Stimulated activated naive B cell treated with anti-CD40 and anti-IgM and Interleukin-4, amounts not matched to agents 10 μg/mL and 1 μg/mL and 100 μg/mL, for 72 hours (primary cell): ENCODE measurements at regions not wholly inside any gene's neighbourhood (a gene's known extent, or its start where the extent isn't known, plus 50 kb on each side); places are given as distances from the start of the nearest gene placed in this dataset.

Source experiments
- ATAC-seq, 2 donors: fragments of 150-1000 bp; cut with Tn5 transposase; replicated peaks; 2 replicates each; pipeline ENCODE4 v1.10.0; 2021; ENCODE audit warnings: moderate library complexity in 1 of 2
- DNase-seq: peaks from one replicate; pipeline ENCODE4 v3.0.0; 2021
- H3K27ac Mint-ChIP-seq: one replicate; pipeline ENCODE4 v1.8.0; 2022; ENCODE audit warnings: mild to moderate bottlenecking, mixed read lengths
- H3K27me3 Mint-ChIP-seq, 2 donors: one replicate each; pipeline ENCODE4 v1.8.0; 2022; ENCODE audit warnings: mixed read lengths in 2 of 2
- H3K36me3 Mint-ChIP-seq, 2 donors: one replicate each; pipeline ENCODE4 v1.8.0; 2022; ENCODE audit warnings: mixed read lengths in 2 of 2, mild to moderate bottlenecking in 1 of 2
- H3K4me1 Mint-ChIP-seq, 2 donors: one replicate each; pipeline ENCODE4 v1.8.0; 2022; ENCODE audit warnings: mixed read lengths in 2 of 2, mild to moderate bottlenecking in 1 of 2
- H3K4me3 Mint-ChIP-seq, 2 donors: one replicate each; pipeline ENCODE4 v1.8.0; 2022; ENCODE audit warnings: mild to moderate bottlenecking in 2 of 2, mixed read lengths in 2 of 2, moderate library complexity in 1 of 2
- H3K9me3 Mint-ChIP-seq, 2 donors: one replicate each; pipeline ENCODE4 v1.8.0; 2022; ENCODE audit warnings: mixed read lengths in 2 of 2, mild to moderate bottlenecking in 1 of 2

GRCh38 chr6:122025104-122025503 is 374.3 kb upstream of the HSF2 start:
- Mint-ChIP-seq H3K27me3 (no peaks in the 10 kb centered on the region), H3K4me1 (no peaks in the 10 kb centered on the region), H3K36me3 (no peaks in the 10 kb centered on the region), H3K9me3 (no peaks in the 10 kb centered on the region), H3K27ac (no peak overlapping the region), H3K4me3 (no peak overlapping the region)
- DNase-seq (no peak), ATAC-seq (no peak)

DNA sequence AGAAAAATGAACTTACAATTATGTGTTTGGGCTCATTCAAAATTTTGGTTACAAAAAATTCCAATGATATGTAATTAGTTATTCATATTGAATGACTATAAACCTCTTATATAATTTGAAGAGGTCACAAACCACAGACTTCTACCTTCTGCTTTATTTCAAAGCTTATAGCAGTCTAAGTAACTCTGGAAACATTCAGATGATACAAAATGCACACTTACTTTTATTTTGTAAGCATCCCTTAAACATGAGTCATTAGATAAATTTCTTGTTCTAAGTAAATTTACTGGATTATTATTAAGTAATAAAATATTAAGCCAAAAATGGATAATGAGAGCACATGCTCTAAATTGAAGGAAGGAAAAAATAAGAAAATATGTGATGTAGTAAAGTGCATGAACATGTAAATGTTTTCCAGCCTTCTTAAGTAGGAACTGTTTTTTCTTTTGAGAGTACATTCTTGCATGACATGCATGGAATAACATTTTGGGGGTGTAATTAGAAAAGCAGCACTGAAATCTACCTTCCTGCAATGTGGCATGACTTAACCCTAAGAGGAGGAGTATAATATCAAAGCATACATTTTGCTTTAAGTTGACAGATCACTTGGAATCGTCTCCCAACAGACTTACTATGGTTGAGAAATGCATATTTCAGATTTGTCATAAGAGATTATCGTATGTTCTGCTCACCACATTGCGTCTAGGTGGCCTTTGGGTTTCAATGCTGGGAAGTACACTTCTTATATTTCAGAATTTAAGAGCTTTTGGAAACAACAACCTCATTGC is 372.7 kb upstream of the HSF2 start:
- ATAC-seq (no peak), DNase-seq (no peak)
- H3K9me3 Mint-ChIP-seq, result no peaks in the 10 kb centered on the region
- H3K27me3 Mint-ChIP-seq, result no peaks in the 10 kb centered on the region
- no peaks in the 10 kb centered on the region for H3K4me1 Mint-ChIP-seq
- H3K36me3 Mint-ChIP-seq, result no peaks in the 10 kb centered on the region
- H3K27ac Mint-ChIP-seq, result no peak overlapping the region
- H3K4me3 Mint-ChIP-seq, result no peak overlapping the region

- H3K4me3 Mint-ChIP-seq, result no peak overlapping the region
- H3K27ac Mint-ChIP-seq, result no peak overlapping the region
- H3K4me1 Mint-ChIP-seq, result peaks cover 0 to 8% of the 10 kb centered on the region in 2 donors
- no peak for DNase-seq
- ATAC-seq, result no peak
- H3K27me3 Mint-ChIP-seq, result no peaks in the 10 kb centered on the region
- no peaks in the 10 kb centered on the region for H3K9me3 Mint-ChIP-seq
- H3K36me3 Mint-ChIP-seq, result no peaks in the 10 kb centered on the region
Observed at GRCh38 chr6:122028933-122029522, 370.4 kb upstream of the HSF2 start.

DNA sequence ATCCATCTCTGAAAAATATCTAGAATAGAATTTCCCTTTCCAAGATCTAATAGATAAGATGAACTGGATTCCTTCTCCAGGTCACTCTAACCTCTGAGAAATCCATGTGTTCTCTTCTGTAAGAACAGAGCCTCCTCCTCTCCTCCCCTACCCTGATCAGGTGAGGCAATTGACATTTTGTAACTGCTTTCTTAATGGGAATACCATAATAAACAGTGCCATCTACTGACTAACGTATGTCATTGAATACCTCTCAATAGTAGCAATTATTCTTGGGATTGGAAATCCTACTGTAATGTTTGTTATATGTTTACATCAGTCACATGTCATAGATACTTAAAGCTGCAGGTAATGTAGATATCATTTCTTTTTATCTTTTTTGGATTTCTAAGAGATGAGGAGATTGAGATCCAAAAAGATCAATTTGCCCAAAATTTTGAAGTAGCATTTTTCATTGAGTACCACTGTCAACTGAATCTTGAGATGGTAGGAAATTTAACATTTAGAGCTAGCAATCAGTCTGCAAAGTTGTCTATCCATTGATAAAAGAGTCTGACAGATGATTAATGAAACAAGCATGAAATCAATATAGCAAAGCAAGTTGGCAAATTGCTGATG is 365.8 kb upstream of the HSF2 start:
- ATAC-seq, result peak; percentile 73 to 81
- Mint-ChIP-seq H3K4me3 (no peak overlapping the region), H3K27me3 (no peaks in the 10 kb centered on the region), H3K9me3 (no peaks in the 10 kb centered on the region), H3K36me3 (no peaks in the 10 kb centered on the region), H3K27ac (no peak overlapping the region), H3K4me1 (peaks cover 0 to 8% of the 10 kb centered on the region in 2 donors)
- no peak for DNase-seq

GRCh38 chr6:122035173-122035572 is 364.3 kb upstream of the HSF2 start:
- H3K36me3 Mint-ChIP-seq, result no peaks in the 10 kb centered on the region
- H3K4me1 Mint-ChIP-seq, result peaks cover 0 to 8% of the 10 kb centered on the region in 2 donors
- no peak for ATAC-seq
- no peaks in the 10 kb centered on the region for H3K27me3 Mint-ChIP-seq
- DNase-seq, result no peak
- H3K27ac Mint-ChIP-seq, result no peak overlapping the region
- no peaks in the 10 kb centered on the region for H3K9me3 Mint-ChIP-seq
- no peak overlapping the region for H3K4me3 Mint-ChIP-seq

DNA sequence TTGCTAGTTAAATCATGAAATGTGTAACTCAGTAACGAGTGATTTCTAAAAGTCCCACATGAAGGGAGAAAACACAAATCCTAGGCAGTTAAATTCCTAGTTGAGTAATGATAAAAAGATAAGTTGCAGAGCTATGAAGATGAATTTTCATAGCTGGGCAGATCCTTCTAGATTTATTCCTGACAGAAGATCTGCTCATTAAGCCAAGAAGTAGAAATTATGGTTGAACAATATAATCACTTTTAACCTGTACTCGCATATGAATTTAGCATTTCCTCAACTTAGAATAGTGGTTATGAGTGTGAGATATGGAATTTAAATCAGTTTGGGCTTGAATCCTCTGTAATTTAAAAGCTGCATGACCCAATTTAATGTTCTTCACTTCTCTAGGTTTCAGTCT is 359.2 kb upstream of the HSF2 start:
- ATAC-seq, result no peak
- H3K27ac Mint-ChIP-seq, result no peak overlapping the region
- no peaks in the 10 kb centered on the region for H3K9me3 Mint-ChIP-seq
- no peaks in the 10 kb centered on the region for H3K4me1 Mint-ChIP-seq
- no peak for DNase-seq
- H3K27me3 Mint-ChIP-seq, result no peaks in the 10 kb centered on the region
- H3K4me3 Mint-ChIP-seq, result no peak overlapping the region
- no peaks in the 10 kb centered on the region for H3K36me3 Mint-ChIP-seq

GRCh38 chr6:122042380-122042779 is 357.1 kb upstream of the HSF2 start:
- H3K27me3 Mint-ChIP-seq, result no peaks in the 10 kb centered on the region
- ATAC-seq (no peak), DNase-seq (no peak)
- no peak overlapping the region for H3K27ac Mint-ChIP-seq
- no peaks in the 10 kb centered on the region for H3K36me3 Mint-ChIP-seq
- H3K4me1 Mint-ChIP-seq, result no peaks in the 10 kb centered on the region
- H3K9me3 Mint-ChIP-seq, result no peaks in the 10 kb centered on the region
- H3K4me3 Mint-ChIP-seq, result no peak overlapping the region

DNA sequence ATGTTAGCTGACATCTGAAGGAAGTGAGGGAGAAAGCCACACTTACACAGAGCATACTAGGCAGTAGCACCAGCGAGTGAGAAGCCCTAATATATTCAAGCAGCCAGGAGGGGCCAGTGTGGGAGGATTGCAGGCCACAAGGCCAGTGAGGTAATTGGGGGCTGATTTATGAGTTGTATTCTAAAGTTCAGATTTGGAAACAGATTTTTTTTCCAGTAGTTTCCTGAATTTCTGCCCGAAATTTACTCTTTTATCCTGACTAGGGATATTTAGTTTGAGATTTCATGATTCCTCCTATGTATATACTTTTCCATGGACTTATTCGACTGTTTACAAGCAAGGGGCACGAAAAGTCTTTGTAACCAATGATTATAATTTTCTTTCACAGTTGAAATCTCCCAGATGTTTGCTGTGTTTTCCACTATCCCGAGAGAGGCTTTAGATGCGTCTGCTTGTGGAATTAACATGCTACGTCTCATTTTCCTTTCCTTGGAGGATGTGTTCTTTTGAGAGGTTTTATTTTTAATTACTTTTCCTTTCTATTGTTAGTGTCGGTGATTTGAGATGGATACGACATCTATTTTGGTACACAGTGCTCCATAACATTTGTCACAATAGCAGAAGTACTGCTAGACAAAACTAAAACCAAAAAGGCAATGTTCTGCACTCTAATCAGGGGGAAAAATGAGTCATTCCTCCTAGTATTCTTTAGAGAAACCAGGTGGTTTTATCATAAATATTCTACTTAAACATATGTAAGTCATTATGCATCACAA is 356.3 kb upstream of the HSF2 start:
- Mint-ChIP-seq H3K4me3 (no peak overlapping the region), H3K27ac (no peak overlapping the region), H3K36me3 (no peaks in the 10 kb centered on the region), H3K4me1 (no peaks in the 10 kb centered on the region), H3K27me3 (no peaks in the 10 kb centered on the region), H3K9me3 (no peaks in the 10 kb centered on the region)
- DNase-seq, result no peak
- ATAC-seq, result no peak

- Mint-ChIP-seq H3K9me3 (no peaks in the 10 kb centered on the region), H3K36me3 (no peaks in the 10 kb centered on the region), H3K27ac (no peak overlapping the region), H3K4me3 (no peak overlapping the region), H3K27me3 (no peaks in the 10 kb centered on the region), H3K4me1 (no peaks in the 10 kb centered on the region)
- no peak for DNase-seq
- no peak for ATAC-seq
Observed at GRCh38 chr6:122048570-122048969, 350.9 kb upstream of the HSF2 start.

GRCh38 chr6:122049341-122049740 is 350.1 kb upstream of the HSF2 start:
- no peak overlapping the region for H3K4me3 Mint-ChIP-seq
- H3K27me3 Mint-ChIP-seq, result no peaks in the 10 kb centered on the region
- no peaks in the 10 kb centered on the region for H3K4me1 Mint-ChIP-seq
- H3K9me3 Mint-ChIP-seq, result no peaks in the 10 kb centered on the region
- H3K27ac Mint-ChIP-seq, result no peak overlapping the region
- ATAC-seq, result no peak
- no peaks in the 10 kb centered on the region for H3K36me3 Mint-ChIP-seq
- DNase-seq, result no peak

DNA sequence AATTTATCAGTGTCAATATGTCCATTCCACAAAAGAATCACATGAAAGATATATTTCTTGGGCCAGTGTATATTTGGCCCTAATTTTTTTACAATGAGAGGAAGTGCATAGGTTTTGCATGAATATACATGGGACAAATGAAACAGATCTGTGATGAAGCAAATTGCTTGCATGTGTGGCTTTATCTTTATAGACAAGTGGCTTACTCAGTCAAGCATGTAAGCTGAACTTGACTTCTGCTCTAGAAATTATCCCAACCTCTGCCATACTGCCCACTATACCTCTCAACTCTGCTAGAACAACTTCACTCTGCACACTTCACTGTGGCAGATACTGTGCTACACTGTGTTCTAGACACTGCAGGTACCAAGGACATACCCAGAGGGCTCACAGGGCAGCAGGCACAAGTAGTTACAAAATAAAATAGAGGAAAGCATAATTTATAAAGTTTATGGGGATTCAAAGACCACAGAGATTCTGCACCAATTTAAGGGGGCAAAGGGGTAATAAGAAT is 349.2 kb upstream of the HSF2 start:
- no peak for DNase-seq
- H3K27me3 Mint-ChIP-seq, result no peaks in the 10 kb centered on the region
- no peaks in the 10 kb centered on the region for H3K4me1 Mint-ChIP-seq
- no peaks in the 10 kb centered on the region for H3K36me3 Mint-ChIP-seq
- H3K9me3 Mint-ChIP-seq, result no peaks in the 10 kb centered on the region
- no peak for ATAC-seq
- no peak overlapping the region for H3K4me3 Mint-ChIP-seq
- H3K27ac Mint-ChIP-seq, result no peak overlapping the region

- Mint-ChIP-seq H3K27ac (no peak overlapping the region), H3K4me3 (no peak overlapping the region), H3K9me3 (no peaks in the 10 kb centered on the region), H3K36me3 (no peaks in the 10 kb centered on the region), H3K27me3 (no peaks in the 10 kb centered on the region), H3K4me1 (no peaks in the 10 kb centered on the region)
- DNase-seq (no peak), ATAC-seq (no peak)
Observed at GRCh38 chr6:122052346-122052900, 347.0 kb upstream of the HSF2 start.

DNA sequence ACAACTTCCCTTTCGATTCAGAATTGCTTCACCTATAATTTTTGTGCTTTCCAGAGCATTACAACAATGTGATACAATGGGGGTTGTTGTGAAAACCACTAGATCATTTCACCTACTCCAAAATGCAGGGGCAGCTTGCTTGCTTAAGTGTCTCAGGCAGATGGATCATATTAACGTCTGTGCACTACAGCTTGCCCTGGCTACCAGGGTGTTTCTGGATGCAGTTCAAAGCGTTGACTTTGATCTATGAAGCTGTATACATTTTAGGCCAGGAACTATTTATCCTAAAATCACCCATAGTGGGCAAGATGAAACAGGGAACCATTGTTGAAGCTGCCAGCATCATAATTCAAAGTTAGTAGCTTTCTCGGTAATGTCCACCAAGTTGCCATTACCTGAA is 339.5 kb upstream of the HSF2 start:
- DNase-seq (no peak), ATAC-seq (no peak)
- Mint-ChIP-seq H3K27me3 (no peaks in the 10 kb centered on the region), H3K4me3 (no peak overlapping the region), H3K4me1 (no peaks in the 10 kb centered on the region), H3K36me3 (no peaks in the 10 kb centered on the region), H3K27ac (no peak overlapping the region), H3K9me3 (no peaks in the 10 kb centered on the region)

GRCh38 chr6:122061855-122062254 is 337.6 kb upstream of the HSF2 start:
- DNase-seq, result no peak

More at GRCh38 chr6:122061855-122062254, 337.6 kb upstream of the HSF2 start:
- H3K27ac Mint-ChIP-seq, result no peak overlapping the region
- H3K27me3 Mint-ChIP-seq, result no peaks in the 10 kb centered on the region
- H3K4me3 Mint-ChIP-seq, result no peak overlapping the region
- H3K36me3 Mint-ChIP-seq, result no peaks in the 10 kb centered on the region
- no peak for ATAC-seq
- H3K9me3 Mint-ChIP-seq, result no peaks in the 10 kb centered on the region
- H3K4me1 Mint-ChIP-seq, result no peaks in the 10 kb centered on the region
